Tibial nerve (tissue), 3 donors: ENCODE measurements at regions not wholly inside any gene's neighbourhood (a gene's known extent, or its start where the extent isn't known, plus 50 kb on each side); places are given as distances from the start of the nearest gene placed in this dataset.

Experiments
- CTCF ChIP-seq, 5 experiments: fragments of 200-600 bp in 3 of 5; fragments of 450-650 bp in 2 of 5; sonication (generic) in 3 of 5; IDR thresholded peaks; one replicate each; pipeline ENCODE4 v1.5.1; 2016 to 2019; ENCODE audit warnings: antibody characterized with exemption in 5 of 5, mild to moderate bottlenecking in 3 of 5, moderate library complexity in 2 of 5
- POLR2A ChIP-seq, 2 donors: fragments of 450-650 bp; IDR thresholded peaks; one replicate each; pipeline ENCODE4 v1.6.1; 2017; ENCODE audit warnings: antibody characterized with exemption in 2 of 2, mild to moderate bottlenecking in 2 of 2, moderate library complexity in 2 of 2

GRCh38 chr11:11217289-11217928 is 135.6 kb downstream of the CSNK2A3 start:
- TF ChIP-seq CTCF (IDR thresholded peaks at IDR 0.05) (no peak), POLR2A (IDR thresholded peaks at IDR 0.05) (no peak)
